ENCODE measurements at regions not wholly inside any gene's neighbourhood (a gene's known extent, or its start where the extent isn't known, plus 50 kb on each side); places are given as distances from the start of the nearest gene placed in this dataset.

- no peak overlapping the region for H3K4me3 ChIP-seq (ENCODE audit: low read depth, low read length)
- TF ChIP-seq, protein P1, sequence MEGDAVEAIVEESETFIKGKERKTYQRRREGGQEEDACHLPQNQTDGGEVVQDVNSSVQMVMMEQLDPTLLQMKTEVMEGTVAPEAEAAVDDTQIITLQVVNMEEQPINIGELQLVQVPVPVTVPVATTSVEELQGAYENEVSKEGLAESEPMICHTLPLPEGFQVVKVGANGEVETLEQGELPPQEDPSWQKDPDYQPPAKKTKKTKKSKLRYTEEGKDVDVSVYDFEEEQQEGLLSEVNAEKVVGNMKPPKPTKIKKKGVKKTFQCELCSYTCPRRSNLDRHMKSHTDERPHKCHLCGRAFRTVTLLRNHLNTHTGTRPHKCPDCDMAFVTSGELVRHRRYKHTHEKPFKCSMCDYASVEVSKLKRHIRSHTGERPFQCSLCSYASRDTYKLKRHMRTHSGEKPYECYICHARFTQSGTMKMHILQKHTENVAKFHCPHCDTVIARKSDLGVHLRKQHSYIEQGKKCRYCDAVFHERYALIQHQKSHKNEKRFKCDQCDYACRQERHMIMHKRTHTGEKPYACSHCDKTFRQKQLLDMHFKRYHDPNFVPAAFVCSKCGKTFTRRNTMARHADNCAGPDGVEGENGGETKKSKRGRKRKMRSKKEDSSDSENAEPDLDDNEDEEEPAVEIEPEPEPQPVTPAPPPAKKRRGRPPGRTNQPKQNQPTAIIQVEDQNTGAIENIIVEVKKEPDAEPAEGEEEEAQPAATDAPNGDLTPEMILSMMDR (IDR thresholded peaks at IDR 0.05; ENCODE audit: insufficient read depth, low read depth, low read length, missing control alignments), result no peak
Measured at GRCh38 chr2:118772487-118773200, 74.8 kb downstream of the EN1 start.

GRCh38 chr2:118769707-118770400 is 77.6 kb downstream of the EN1 start:
- TF ChIP-seq, protein P1 (IDR thresholded peaks at IDR 0.05; ENCODE audit: insufficient read depth, low read depth, low read length, missing control alignments), result no peak
- no peak overlapping the region for H3K4me3 ChIP-seq (ENCODE audit: low read depth, low read length)
- no peak for DNase-seq (ENCODE audit: low read depth)

More at GRCh38 chr2:118772487-118773200, 74.8 kb downstream of the EN1 start:
- DNase-seq (ENCODE audit: low read depth), result no peak

- no peak for DNase-seq (ENCODE audit: low read depth)
- TF ChIP-seq, protein P1 (IDR thresholded peaks at IDR 0.05; ENCODE audit: insufficient read depth, low read depth, low read length, missing control alignments), result no peak
- H3K4me3 ChIP-seq (ENCODE audit: low read depth, low read length), result no peak overlapping the region
Measured at GRCh38 chr2:118766871-118767270, 80.6 kb downstream of the EN1 start.

DNA sequence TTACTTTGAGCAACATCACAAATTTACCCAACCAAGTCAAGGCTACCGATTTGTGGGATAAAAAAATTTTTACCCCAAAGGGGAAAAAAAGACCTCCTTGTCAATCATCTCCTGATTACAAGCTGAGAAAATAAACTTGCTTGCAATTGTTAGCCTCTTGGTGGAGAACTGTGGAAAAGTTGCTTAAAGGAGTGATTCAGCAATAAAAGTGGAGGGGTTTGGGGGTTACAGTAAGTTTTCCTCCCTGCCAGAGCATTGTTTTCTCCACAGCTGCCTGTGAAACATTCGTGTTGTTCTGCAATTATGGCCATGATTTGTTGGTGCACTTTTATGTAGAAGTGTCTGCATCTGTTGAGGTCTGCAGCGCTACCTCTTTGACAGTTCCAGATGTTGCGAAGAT is 82.6 kb downstream of the EN1 start:
- TF ChIP-seq, protein P1 (IDR thresholded peaks at IDR 0.05; ENCODE audit: insufficient read depth, low read depth, low read length, missing control alignments), result no peak
- no peak for DNase-seq (ENCODE audit: low read depth)
- H3K4me3 ChIP-seq (ENCODE audit: low read depth, low read length), result no peak overlapping the region

DNA sequence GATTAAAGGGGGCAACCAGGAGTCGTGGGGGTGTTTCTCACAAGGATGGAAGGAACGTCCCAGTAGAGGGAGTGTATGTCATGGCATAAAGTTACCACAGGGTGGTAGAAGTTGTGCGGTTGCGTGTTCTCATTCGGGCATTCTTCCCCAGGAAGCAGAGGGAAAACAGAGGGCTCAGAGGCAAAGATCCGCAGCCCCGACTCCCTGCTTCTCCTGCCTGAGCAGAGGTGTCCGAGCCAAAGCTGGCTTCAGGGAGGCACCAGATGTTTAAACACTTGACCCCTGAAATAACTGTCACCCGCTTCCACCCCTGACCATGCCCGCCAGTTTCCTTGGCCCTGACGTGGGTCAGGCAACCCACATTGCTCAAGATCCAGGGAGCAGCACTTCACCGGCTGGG is 83.7 kb downstream of the EN1 start:
- TF ChIP-seq, protein P1 (IDR thresholded peaks at IDR 0.05; ENCODE audit: insufficient read depth, low read depth, low read length, missing control alignments), result no peak
- no peak for DNase-seq (ENCODE audit: low read depth)
- no peak overlapping the region for H3K4me3 ChIP-seq (ENCODE audit: low read depth, low read length)

GRCh38 chr2:118762290-118762689 is 85.2 kb downstream of the EN1 start:
- TF ChIP-seq, protein P1 (IDR thresholded peaks at IDR 0.05; ENCODE audit: insufficient read depth, low read depth, low read length, missing control alignments), result no peak
- no peak overlapping the region for H3K4me3 ChIP-seq (ENCODE audit: low read depth, low read length)
- DNase-seq (ENCODE audit: low read depth), result no peak
